ENCODE measurements at regions not wholly inside any gene's neighbourhood (a gene's known extent, or its start where the extent isn't known, plus 50 kb on each side); places are given as distances from the start of the nearest gene placed in this dataset.

GRCh38 chr5:73373814-73374510 lies 74.6 kb downstream of the FOXD1 start:
- no peak for DNase-seq

- DNase-seq = no peak
Measured at GRCh38 chr5:73370640-73371583, 77.7 kb downstream of the FOXD1 start.

GRCh38 chr5:73370095-73370494 lies 78.5 kb downstream of the FOXD1 start:
- no peak for DNase-seq

DNA sequence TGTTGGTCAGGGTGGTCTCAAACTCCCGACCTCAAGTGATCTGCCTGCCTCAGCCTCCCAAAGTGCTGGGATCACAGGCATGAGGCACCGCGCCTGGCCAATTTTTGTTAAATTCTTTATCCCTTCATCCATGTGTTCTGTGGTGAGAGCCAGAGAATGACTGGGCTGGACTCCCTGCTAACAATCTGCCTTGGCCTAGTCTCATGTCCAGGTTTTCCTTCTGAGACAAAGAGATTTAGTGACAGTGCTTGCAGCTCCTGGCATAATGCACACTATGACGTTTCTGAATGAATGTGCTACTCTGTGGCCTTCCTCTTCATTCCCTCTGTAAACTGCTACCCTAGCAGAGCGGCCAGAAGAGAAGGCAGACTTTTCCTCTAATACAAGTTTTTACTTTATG lies 79.3 kb downstream of the FOXD1 start:
- DNase-seq = no peak

GRCh38 chr5:73367650-73368049 lies 80.9 kb downstream of the FOXD1 start:
- DNase-seq = no peak

DNA sequence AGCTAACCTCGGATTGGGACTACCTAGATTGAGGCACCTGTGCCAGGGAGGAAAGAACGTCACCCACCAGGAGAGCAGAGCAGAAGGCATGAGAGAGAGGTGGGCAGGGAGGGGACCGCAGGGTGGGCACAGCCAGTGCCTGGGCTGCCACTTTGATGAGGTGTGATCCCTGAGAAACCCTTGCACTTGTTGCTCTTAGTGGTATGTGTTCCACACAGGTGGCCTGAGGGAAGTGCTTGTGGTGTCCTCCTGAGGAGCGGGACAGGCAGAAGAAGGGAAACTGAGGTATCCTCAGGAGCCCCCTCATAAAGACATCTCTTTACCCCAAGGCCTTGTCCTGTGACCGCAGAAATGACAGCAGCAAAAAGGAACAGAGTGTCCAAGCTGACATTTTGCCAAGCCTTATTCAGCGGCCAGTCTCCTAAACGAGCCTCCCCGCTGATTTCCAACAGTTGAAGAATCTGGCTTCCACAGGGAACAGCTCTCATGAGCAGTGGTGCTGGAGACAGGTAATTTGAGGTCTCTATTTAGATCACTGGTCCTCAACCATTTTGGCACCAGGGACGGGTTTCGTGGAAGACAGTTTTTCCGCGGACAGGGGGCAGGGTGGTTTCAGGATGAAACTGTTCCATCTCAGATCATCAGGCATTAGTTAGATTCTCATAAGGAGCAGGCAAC lies 82.4 kb downstream of the FOXD1 start:
- DNase-seq = no peak

- no peak for DNase-seq
Measured at GRCh38 chr5:73365301-73365853, 83.2 kb downstream of the FOXD1 start.

DNA sequence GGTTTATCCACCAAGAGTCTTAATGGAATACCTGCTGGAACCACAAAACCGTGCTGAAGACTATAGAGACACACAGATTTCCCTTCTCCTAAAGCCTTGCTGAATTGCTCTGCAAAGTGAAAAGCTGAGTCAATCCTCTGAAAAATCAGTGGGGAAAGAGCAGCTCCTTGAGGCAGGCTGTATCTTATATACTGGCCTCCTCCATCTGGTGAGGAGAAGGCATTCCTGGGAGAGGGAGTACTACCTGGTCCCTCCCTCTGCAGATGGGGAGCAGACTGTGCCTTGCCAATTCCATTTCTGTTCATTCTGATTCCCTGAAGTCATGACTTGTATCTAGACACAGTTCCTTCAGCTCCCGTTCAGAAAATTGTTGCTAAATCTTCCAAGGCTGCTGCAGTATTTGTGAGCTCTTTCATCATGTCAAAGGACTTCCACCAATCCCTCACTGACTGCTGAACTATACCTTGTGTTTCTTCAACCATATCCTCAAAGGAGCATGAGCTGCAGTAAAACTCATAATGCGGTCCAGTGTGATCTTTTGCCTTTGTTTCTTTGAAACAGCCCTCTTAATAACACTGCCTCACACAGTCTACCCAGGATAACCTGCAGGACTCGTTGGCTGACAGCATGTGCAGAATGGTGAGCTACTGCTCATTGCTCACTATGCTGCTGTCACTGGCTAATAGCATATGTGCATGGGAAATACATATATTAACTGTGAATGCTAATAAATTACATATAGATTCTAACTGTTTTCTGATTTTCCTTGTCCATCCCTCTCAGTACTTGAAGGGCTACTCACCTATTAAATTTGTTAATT lies 84.5 kb downstream of the FOXD1 start:
- no peak for DNase-seq

DNA sequence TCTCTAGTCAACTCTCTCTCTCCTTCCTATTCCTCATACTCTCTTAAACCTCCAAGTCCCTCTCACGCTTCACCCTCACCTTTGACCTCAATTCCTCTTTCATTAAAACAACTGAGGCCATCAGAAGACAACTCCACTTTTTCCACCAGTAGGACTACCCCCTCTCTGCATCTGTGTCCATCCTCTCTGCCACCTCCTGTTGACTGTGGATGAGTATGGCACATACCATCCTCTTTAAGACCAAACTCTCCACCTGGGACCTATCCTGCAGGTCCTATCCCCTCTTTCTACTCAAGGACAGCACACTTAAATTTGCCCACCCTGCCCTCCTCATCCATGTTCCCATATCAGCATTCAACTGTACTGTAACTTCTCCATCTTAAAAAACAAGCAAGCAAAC lies 89.2 kb downstream of the FOXD1 start:
- DNase-seq = no peak

GRCh38 chr5:73358366-73358765 lies 90.2 kb downstream of the FOXD1 start:
- DNase-seq = no peak

GRCh38 chr5:73357576-73357975 lies 91.0 kb downstream of the FOXD1 start:
- DNase-seq = no peak

- DNase-seq = no peak
Measured at GRCh38 chr5:73355108-73355507, 93.5 kb downstream of the FOXD1 start.

DNA sequence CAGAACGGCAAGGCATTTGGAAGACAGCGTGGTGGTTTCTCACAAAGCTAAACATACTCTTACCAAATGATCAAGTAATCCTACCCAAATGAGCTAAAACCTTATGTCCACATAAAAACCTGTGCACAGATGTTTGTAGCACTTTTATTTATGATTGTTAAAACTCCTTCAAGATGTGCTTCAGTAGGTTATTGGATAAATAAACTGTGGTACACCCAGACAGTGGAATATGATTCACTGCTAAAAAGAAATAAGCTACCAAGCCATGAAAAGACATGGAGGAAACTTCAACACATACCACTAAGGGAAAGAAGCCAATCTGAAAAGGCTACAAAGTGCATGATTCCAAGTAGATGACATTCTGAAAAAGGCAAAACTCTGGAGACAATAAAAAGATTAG lies 94.2 kb downstream of the FOXD1 start:
- DNase-seq = no peak

GRCh38 chr5:73352649-73353230 lies 95.8 kb downstream of the FOXD1 start:
- no peak for DNase-seq

DNA sequence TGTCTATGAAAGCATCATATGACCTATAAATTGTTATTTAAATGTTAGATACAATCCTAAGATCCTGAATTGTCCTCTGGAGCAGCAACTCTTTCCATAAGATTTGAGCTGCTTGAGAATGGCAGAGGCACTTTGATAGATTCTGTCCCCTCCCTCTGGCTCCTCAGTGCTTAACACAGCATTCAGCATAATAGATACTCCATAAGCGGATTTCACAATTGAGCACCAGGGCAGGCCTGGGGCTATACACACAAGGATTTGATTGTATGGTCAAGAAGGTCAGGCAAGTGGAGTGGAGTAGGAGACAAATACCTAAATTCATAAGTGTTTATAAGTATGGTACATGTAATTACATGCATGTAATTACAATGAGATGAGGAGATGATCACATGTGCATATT lies 96.3 kb downstream of the FOXD1 start:
- no peak for DNase-seq

- no peak for DNase-seq
Measured at GRCh38 chr5:73351593-73351992, 97.0 kb downstream of the FOXD1 start.

DNA sequence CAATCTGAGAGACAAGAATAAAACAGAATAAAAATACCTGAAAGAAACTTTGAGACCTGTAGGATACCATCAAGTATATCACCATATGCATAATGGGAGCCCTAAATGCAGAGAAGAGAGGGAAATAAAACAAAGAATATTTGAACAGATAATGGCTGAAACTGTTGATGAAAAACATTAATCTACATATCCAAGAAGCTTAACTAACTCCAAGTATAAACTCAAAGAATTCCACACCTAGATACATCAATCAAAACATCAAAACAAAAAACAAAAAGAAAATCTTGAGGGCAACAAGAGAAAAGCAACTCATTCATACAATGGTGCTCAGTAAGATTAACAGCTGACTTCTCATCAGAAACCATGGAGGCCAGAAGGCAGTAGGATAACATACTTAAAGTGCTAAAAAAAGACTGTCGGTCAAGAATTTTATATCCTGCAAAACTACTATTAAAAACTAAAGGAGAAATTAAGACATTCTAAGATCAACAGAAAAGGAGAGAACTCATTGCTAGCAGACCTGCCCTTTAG lies 101.6 kb downstream of the FOXD1 start:
- DNase-seq = no peak

GRCh38 chr5:73344835-73345234 lies 103.7 kb downstream of the FOXD1 start:
- DNase-seq = no peak

GRCh38 chr5:73339711-73340110 lies 108.9 kb downstream of the FOXD1 start:
- no peak for DNase-seq

GRCh38 chr5:73339051-73339575 lies 109.5 kb downstream of the FOXD1 start:
- no peak for DNase-seq

GRCh38 chr5:73338256-73339050 lies 110.1 kb downstream of the FOXD1 start:
- DNase-seq = no peak
